K562 (cell line): ENCODE measurements at regions not wholly inside any gene's neighbourhood (a gene's known extent, or its start where the extent isn't known, plus 50 kb on each side); places are given as distances from the start of the nearest gene placed in this dataset.

ENCODE experiments used
- ATAC-seq: fragments of 200-7000 bp; cut with Tn5 transposase; 3 replicates; pipeline ENCODE4 v1.9.1; 2020; ENCODE audit warnings: moderate library complexity
- BruUV-seq: library from RNA; stranded (reverse); fragments of 400-500 nt; replicated peaks from 2 replicates; lab custom pipeline; 2021; lab: Mats Ljungman, UMichigan
- CTCF ChIA-PET: fragments of 300-600 bp; formaldehyde crosslinking; extraction: SDS; loops from one replicate; lab custom pipeline; 2021; ENCODE audit warnings: low intra/inter-chr PET ratio; lab: Yijun Ruan, JAX
- POLR2A ChIA-PET: fragments of 300-600, 350-650 bp; sonication (Branson Sonifier 250); formaldehyde crosslinking; extraction: SDS; loops from one replicate; lab custom pipeline; 2021; ENCODE audit warnings: antibody characterized with exemption, inconsistent platforms; lab: Yijun Ruan, JAX
- DNase-seq, 4 experiments: peaks; one replicate each; pipeline versions ENCODE4 v3.0.0 to v3.0.0-alpha.2; 2011 to 2018; ENCODE audit warnings: low spot score in 3 of 4, mixed read lengths in 3 of 4; ENCODE audit errors: extremely low read depth in 1 of 4
- FAIRE-seq: peaks from 2 replicates; lab custom pipeline; 2011; peaks lifted over from hg19 to GRCh38; lab: Jason Lieb, UNC
- H2AFZ ChIP-seq: 2 replicates; pipeline ENCODE4 v1.6.0; 2011; ENCODE audit warnings: low read depth, low read length, control low read depth, inconsistent platforms
- H3K27ac ChIP-seq: fragments of 200-600 bp; 3 replicates; pipeline ENCODE4 v1.8.0; 2011; ENCODE audit warnings: low read depth, mild to moderate bottlenecking, control low read depth, inconsistent platforms, low read length, moderate library complexity, mixed read lengths; ENCODE audit errors: extremely low read depth
- H3K27me3 ChIP-seq, 2 experiments: fragments of 300-600 bp in 1 of 2; 2 replicates in 1 of 2; 3 replicates in 1 of 2; pipeline versions ENCODE4 v1.6.0 to v1.8.0; 2011; ENCODE audit warnings: inconsistent platforms in 2 of 2, low read length in 2 of 2, mild to moderate bottlenecking in 1 of 2, mixed read lengths in 1 of 2, moderate library complexity in 1 of 2; ENCODE audit not compliant: control insufficient read depth in 2 of 2, insufficient read depth in 2 of 2
- H3K36me3 ChIP-seq: fragments of 300-600 bp; 3 replicates; pipeline ENCODE4 v1.8.0; 2011; ENCODE audit warnings: mild to moderate bottlenecking, low read length, inconsistent platforms; ENCODE audit not compliant: control insufficient read depth, insufficient read depth
- H3K4me1 ChIP-seq, 2 experiments: fragments of 200-600 bp in 1 of 2; replicated peaks in 1 of 2; 2 replicates in 1 of 2; 3 replicates in 1 of 2; pipeline versions ENCODE4 v1.5.1 to v1.8.0; 2011; ENCODE audit warnings: inconsistent platforms in 2 of 2, low read length in 2 of 2, mild to moderate bottlenecking in 1 of 2, mixed read lengths in 1 of 2, moderate library complexity in 1 of 2; ENCODE audit not compliant: control insufficient read depth in 2 of 2, insufficient read depth in 2 of 2
- H3K4me2 ChIP-seq: 2 replicates; pipeline ENCODE4 v1.6.1; 2011; ENCODE audit warnings: low read length, control low read depth, inconsistent platforms, mixed read lengths; ENCODE audit not compliant: insufficient read depth
- H3K4me3 ChIP-seq: fragments of 200-600 bp; sonication (generic), shearing (Covaris generic); 2 replicates; pipeline ENCODE4 v1.5.1; 2016; ENCODE audit warnings: control low read depth, inconsistent platforms
- H3K79me2 ChIP-seq: fragments of 200-600 bp; 3 replicates; pipeline ENCODE4 v1.8.0; 2011; ENCODE audit warnings: low read length, inconsistent platforms; ENCODE audit not compliant: control insufficient read depth, insufficient read depth
- H3K9ac ChIP-seq, 2 experiments: 2 replicates each; pipeline versions ENCODE4 v1.6.0 to v1.6.1; 2011; ENCODE audit warnings: low read depth in 2 of 2, low read length in 2 of 2, control low read depth in 1 of 2, inconsistent platforms in 1 of 2, mild to moderate bottlenecking in 1 of 2, mixed read lengths in 1 of 2; ENCODE audit not compliant: insufficient read depth in 1 of 2
- H3K9me1 ChIP-seq: one replicate; pipeline ENCODE4 v1.6.0; 2011; ENCODE audit warnings: inconsistent platforms, mild to moderate bottlenecking, low read length, moderate library complexity; ENCODE audit not compliant: control insufficient read depth, insufficient read depth
- H3K9me3 ChIP-seq: replicated peaks from 2 replicates; pipeline ENCODE4 v1.5.1; 2011; ENCODE audit warnings: low read depth, low read length, inconsistent platforms; ENCODE audit not compliant: control insufficient read depth, insufficient read depth
- H4K20me1 ChIP-seq: replicated peaks from 2 replicates; pipeline ENCODE4 v1.6.1; 2011; ENCODE audit warnings: low read length, inconsistent platforms, mixed read lengths; ENCODE audit not compliant: control insufficient read depth, insufficient read depth
- AFF1 ChIP-seq, 2 experiments: fragments of 450-650 bp; IDR thresholded peaks; 2 replicates each; pipeline ENCODE4 v1.6.1; 2018; ENCODE audit warnings: mild to moderate bottlenecking in 2 of 2, low read depth in 1 of 2; ENCODE audit not compliant: partially characterized antibody in 2 of 2
- AFF4 ChIP-seq: sonication (generic); formaldehyde crosslinking; IDR thresholded peaks from 2 replicates; pipeline ENCODE4 v1.8.0; 2023; ENCODE audit warnings: mild to moderate bottlenecking, missing genetic modification reagents
- GTF2F1 ChIP-seq: IDR thresholded peaks from 2 replicates; pipeline ENCODE4 v1.6.1; 2011; ENCODE audit warnings: low read depth, low read length, improper control_type of control experiment
- IRF9 ChIP-seq: fragments of 450-650 bp; IDR thresholded peaks from 2 replicates; pipeline ENCODE4 v1.6.1; 2016; ENCODE audit warnings: missing biosample characterization, missing genetic modification characterization
- POLR2AphosphoS5 ChIP-seq: IDR thresholded peaks from 2 replicates; pipeline ENCODE4 v1.6.1; 2011; ENCODE audit warnings: mild to moderate bottlenecking, low read depth, low read length, moderate library complexity; ENCODE audit not compliant: control insufficient read depth, insufficient read depth
- WGBS: fragments of 100-300 bp; shearing (Covaris generic); methylation state at CpG from one replicate; pipeline ENCODE4 v1.1.6; 2016; ENCODE audit warnings: low coverage, mixed read lengths; ENCODE audit not compliant: insufficient coverage; ENCODE audit errors: missing lambda C conversion rate; 5-methylcytosine and 5-hydroxymethylcytosine counted together
- in situ Hi-C: fragments of 300-500 bp; cut with MboI; formaldehyde crosslinking; loops from 4 replicates; pipeline ENCODE4 v1.15.0; 2018; ENCODE audit warnings: inconsistent platforms, mixed read lengths
- intact Hi-C: fragments of 100-400 bp; cut with micrococcal nuclease; formaldehyde crosslinking; loops from 2 replicates; pipeline ENCODE4 v1.14.2; 2022
- TF ChIP-seq, protein P1 (sequence below): fragments of 450-650 bp; conservative IDR thresholded peaks from 2 replicates; pipeline ENCODE4 v1.6.1; 2016; ENCODE audit warnings: missing genetic modification characterization, low read depth, mild to moderate bottlenecking, control low read depth, missing compliant biosample characterization

DNA sequence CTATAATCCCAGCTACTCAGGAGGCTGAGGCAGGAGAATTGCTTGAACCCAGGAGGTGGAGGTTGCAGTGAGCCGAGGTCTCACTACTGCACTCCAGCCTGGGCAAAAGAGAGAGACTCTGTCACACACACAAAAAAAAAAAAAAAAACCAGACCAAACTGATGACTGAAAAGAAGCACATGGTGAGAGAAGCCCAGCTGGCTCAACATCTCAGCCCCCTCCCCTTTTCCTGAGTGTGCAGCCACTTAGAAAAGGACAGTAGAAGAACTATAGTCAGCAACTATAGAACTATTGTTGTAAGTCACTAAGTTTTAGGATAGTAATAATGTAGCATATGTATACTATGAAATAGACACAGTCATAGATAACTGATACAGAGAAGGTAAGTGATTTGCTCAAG, 87.2 kb upstream of the RALGPS2 start:
- Histone ChIP-seq H3K79me2 (no peaks in the 10 kb centered on the region), H2AFZ (no peak overlapping the region), H3K36me3 (no peaks in the 10 kb centered on the region), H3K4me3 (no peak overlapping the region), H3K9ac (no peak overlapping the region), H3K4me2 (no peak overlapping the region), H4K20me1 (no peaks in the 10 kb centered on the region), H3K9me3 (no peaks in the 10 kb centered on the region), H3K9me1 (no peaks in the 10 kb centered on the region), H3K27ac (no peak overlapping the region), H3K4me1 (no peaks in the 10 kb centered on the region), H3K27me3 (peaks cover 2 to 9% of the 10 kb centered on the region in 2 experiments; a peak in 2 of 5 replicates)
- ATAC-seq: no peak
- DNase-seq: no peak
- in situ Hi-C loops: no loop called here
- POLR2A ChIA-PET: interaction anchor here (1.5 kb wide), 1 partner anchor 9 kb away, joined by 5 read pairs; no protein-coding TSS in a partner anchor
- WGBS: 0% methylated on average over 1 of the region's 1 CpG
- no peak for TF ChIP-seq AFF4 (CRISPR knock-in tag)
- no peak for TF ChIP-seq POLR2AphosphoS5
- TF ChIP-seq IRF9 (tag): no peak
- TF ChIP-seq AFF1 (IDR thresholded peaks at IDR 0.05; ENCODE audit: low read depth in 1 of 2, partially characterized antibody in 2 of 2): no peak
- no peak for TF ChIP-seq GTF2F1
- TF ChIP-seq, protein P1, sequence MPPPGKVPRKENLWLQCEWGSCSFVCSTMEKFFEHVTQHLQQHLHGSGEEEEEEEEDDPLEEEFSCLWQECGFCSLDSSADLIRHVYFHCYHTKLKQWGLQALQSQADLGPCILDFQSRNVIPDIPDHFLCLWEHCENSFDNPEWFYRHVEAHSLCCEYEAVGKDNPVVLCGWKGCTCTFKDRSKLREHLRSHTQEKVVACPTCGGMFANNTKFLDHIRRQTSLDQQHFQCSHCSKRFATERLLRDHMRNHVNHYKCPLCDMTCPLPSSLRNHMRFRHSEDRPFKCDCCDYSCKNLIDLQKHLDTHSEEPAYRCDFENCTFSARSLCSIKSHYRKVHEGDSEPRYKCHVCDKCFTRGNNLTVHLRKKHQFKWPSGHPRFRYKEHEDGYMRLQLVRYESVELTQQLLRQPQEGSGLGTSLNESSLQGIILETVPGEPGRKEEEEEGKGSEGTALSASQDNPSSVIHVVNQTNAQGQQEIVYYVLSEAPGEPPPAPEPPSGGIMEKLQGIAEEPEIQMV (tag): no peak
- no TSS peak for BruUV-seq
- no peak for FAIRE-seq
- CTCF ChIA-PET: no interaction called here
- intact Hi-C loops: no loop called here
